Mucosa of gallbladder (tissue), 1 donor: ENCODE measurements at regions not wholly inside any gene's neighbourhood (a gene's known extent, or its start where the extent isn't known, plus 50 kb on each side); places are given as distances from the start of the nearest gene placed in this dataset.
A peak's percentile ranks its signal among the peaks of the same experiment; 100 is the strongest.
"Not testable (repeated sequence)": the region's sequence is repeated elsewhere in the genome, so short reads cannot be mapped to it uniquely, and the experiment has no call there.

Experiments
- DNase-seq: peaks from one replicate; pipeline ENCODE4 v3.0.0-alpha.2; 2020; ENCODE audit warnings: low spot score
- donor health status: DM: no; HTN: no; CAD: no.

DNA sequence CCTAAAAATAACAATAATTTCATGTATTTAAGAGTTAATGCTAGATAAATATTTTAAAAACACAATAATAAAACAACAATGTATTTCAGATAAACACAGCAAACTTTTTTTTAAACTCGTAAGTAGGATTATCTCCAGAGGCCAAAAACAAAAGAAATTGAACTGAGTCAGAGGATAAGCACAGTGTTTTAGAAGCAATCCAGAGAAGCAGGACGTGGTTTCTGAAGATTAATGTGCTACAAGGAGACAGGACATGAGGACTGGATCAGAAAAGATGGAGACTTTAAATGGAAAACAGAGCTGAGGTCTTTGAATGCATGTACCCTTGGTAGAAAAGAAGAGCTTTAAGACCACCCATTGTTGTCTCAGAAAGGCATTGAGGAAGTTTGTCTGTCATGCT lies 491.2 kb upstream of the TLE4 start:
- DNase-seq, result no peak

DNA sequence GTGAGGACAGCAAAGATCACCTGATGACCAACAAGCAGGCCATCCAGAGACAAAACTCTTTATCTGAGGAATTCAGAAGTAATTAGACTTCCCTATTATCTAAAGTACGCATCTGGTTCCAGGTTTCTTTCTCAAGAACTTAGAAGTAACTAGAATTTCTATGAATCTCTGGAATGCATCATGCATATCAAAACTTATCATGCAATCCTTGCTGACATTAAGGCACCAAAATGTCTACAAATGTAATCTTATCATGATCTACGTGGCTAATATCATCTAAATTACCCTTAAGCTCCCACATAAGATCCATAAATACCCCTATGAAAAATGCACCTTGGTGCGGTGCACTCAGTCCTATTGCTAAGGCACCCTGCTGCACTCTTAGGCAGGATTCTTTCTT lies 488.1 kb upstream of the TLE4 start:
- DNase-seq, result no peak

DNA sequence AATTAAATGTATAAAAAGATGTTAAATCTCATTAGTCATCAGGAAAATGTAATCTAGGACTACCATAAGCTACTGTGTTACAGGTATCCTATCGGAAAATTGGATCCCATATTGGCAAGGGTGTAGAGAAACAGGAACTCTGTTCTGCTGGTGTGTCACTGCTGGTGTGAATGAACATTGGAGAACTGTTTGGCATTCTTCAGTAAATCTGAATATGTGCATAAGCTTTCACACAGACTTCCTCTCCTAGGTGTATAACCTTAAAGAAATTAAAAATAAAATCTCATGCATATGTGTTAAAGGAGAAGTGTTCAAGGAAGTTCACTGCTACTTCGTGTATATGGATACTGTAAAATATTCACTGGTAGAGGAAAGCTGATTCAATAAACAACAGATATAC lies 484.6 kb upstream of the TLE4 start:
- no peak for DNase-seq

DNA sequence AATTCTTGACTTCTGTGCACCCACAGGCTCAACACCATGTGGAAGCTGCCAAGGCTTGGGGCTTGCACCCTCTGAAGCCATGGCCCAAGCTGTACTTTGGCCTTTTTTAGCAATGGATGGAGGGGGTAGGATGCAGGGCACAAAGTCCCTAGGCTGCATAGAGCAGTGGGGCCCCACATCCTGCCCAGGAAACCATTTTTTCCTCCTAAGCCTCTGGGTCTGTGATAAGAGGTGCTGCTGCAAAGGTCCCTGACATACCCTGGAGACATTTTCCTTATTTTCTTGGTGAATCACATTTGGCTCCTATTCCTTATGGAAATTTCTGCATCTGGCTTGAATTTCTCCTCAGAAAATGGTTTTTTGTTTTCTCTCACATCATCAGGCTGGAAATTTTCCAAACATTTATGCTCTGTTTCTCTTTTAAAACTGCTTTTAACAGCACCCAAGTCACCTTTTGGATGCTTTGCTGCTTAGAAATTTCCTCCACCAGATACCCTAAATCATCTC lies 482.7 kb upstream of the TLE4 start:
- no peak for DNase-seq

DNA sequence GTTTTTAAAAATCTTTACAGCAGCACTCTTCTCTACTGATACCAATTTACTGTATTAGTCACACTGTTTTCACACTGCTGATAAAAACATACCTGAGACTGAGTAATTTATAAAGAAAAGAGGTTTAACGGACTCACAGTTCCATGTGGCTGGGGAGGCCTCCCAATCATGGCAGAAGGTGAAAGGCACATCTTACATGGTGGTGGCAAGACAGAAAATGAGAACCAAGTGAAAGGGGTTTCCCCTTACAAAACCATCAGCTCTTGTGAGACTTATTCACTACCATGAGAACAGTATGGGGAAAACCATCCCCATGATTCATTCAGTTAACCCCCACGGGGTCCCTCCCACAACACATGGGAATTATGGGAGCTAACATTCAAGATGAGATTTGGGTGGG lies 481.9 kb upstream of the TLE4 start:
- not testable (repeated sequence) for DNase-seq

- DNase-seq, result not testable (repeated sequence)
These were observed 468.5 kb upstream of the TLE4 start for GRCh38 chr9:79103257-79103656.

GRCh38 chr9:79104216-79104615 lies 467.5 kb upstream of the TLE4 start:
- no peak for DNase-seq

- no peak for DNase-seq
These were observed 466.8 kb upstream of the TLE4 start for GRCh38 chr9:79104951-79105350.

GRCh38 chr9:79107911-79108676 lies 463.7 kb upstream of the TLE4 start:
- DNase-seq, result no peak

DNA sequence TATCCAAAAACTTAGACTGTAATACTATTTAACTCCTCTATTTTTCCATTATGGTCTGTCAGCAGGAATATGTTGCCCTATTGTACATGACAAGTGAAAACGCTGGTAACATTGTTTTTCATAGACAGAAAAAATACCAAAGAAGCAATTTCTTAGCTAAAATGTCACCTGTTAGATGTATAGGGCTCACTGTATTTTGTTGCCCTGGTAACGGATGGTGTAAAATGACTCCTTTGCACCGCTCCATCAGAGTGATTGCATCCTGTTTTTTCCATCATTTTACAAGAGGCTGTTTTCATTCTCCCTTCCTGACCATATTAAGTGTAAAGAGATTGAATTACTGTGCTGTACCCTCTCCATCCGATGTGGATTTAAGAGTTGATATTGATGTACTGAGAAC lies 460.1 kb upstream of the TLE4 start:
- DNase-seq, result no peak

DNA sequence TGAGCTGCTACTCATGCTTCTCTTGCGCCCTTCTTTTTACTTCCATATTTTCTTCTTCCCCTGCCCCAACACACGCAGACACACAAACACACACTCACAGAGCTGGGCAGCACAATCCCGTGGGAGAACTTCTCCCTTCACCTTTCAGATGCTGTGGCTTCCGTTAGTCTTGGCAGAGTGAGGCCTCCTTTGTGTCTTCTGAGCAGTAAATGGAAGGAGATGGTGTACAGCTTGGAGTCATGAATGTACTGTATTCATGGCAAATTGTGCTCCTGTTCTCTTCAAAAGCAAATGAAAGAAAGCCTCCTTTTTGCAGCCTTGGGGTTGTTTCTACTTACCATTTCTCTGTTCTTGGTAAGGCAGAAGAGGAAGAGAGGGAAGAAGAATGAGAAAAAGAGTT lies 456.6 kb upstream of the TLE4 start:
- DNase-seq, result no peak

DNA sequence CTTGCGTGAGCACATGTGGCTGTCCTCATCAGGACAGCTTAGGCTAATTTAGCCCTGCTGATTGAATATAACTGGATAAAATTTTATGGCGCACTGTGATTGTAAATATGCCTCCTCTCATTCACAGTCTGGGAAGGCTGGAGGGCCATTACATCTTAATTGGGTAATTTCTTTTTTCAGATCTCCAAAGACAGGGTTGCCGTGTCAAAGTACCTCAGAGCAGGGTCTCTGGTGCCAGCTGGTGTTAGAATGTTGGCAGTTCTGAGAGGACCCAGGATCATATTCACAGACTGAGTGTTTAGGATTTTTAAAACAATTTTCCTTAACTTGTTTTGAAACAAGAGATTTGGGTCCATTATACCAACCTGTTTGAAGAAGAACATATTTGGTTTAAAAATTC lies 455.7 kb upstream of the TLE4 start:
- no peak for DNase-seq

GRCh38 chr9:79116709-79117108 lies 455.1 kb upstream of the TLE4 start:
- DNase-seq, result no peak

GRCh38 chr9:79120533-79120932 lies 451.2 kb upstream of the TLE4 start:
- DNase-seq, result peak; percentile 14

DNA sequence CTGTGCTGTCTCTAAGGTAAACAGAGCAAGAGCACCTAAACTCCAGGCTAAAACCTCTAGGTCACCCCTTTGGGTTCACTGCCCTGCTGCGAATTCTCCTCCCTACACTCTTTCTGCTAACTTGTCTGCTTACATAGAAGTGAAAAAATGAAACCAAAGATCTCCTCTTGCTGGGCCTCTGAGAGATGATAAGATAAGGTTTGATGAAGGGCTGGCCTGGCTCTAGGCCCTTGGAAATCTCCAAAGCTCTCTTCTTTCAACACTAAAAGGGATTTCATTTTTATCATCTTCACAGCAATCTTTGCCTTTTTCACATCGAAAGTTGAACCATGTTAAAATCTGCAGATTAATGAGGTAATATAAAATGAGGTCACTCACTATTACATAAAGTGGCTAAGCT lies 450.8 kb upstream of the TLE4 start:
- no peak for DNase-seq

DNA sequence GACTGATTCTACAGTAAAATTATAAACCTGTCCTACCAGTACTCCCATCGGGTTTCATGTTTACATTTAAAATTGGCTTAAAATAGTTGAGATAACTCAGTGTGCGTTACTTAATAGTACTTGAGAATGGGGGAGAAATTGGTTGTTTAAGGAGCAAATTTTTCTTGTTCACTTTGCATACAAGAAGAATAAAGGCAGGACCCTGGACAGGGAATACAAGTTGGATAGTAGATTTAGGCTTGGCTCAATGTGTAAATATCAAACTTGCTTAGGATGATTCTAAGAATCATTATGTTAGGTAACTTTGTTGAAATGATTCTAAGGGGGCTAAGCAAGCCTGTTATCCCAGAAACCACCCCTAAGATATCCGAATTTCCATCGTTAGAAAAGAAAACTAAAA lies 448.4 kb upstream of the TLE4 start:
- no peak for DNase-seq

DNA sequence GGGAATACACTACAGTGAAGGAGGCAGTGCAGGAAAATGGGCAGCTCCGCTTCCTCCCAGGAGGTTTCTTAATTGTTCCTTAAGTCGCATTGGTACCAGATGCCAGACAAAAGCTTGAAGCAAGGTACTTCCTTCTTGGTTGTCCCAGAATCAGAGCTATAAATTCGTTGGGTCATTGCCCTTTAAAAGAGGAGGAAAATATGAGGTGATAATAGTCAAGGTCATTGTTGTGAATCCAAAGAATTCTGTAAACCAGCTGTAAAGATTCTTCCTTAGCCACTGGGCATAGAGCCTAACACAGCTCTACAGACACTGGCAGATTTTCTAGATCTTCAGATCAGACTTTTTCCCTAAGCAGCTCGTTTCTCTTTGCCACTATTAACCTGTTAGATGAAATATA lies 444.1 kb upstream of the TLE4 start:
- DNase-seq, result no peak

DNA sequence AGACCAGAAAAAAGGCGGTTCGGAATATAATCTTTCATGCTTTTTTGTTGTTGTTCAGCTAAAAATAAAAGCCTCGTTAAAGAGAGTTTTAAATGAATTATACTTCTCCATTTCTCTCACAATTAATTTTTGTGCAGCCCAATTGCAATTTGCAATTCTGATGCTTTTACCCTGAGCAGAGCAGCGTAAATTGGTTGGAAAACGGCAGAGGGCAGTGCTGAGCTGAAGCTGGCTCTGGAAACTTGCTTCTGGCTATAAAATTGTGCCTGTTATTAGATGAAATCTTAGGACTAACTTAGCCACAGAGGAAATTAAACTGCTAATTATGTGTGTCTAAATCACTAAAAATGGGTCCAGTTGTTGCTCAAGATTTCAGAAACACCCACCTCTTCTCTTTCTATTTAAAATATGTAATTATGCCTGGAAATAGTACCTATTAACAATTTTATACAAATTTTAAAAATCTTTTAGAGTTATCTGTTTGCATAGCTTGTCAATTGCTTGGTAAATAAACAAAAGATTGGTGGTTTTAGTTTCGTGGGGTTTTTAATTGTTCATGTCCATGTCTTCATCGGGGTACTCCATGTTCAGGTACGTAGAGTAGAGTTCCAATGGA lies 441.8 kb upstream of the TLE4 start:
- peak; percentile 42 for DNase-seq

GRCh38 chr9:79131246-79131774 lies 440.5 kb upstream of the TLE4 start:
- no peak for DNase-seq

DNA sequence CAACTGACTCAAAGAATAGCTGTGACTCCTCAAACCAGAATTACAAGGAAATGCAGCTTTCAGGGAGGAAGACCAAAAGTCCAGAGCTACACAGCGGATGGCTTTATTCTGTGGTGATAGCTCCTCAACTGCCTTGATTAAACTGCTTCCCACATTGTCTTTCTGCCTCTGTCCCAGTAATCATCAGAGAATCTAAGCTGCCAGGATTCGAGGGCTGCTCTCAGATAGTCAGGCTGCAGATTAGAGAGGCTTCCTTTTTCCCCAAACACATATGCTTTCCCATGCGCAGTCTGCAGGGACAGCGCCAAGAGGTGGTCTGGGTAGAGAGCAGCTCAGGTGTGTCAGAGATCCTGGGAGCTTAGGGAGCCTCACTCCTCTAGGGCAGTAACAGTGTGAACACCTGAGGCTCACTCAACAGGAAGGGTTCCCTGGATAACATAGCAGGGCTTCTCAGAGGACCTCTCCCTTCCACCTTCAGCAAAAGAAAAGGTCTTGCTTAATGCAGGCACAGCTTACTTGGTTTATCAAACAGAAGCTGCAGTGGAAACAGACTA lies 439.9 kb upstream of the TLE4 start:
- DNase-seq, result no peak

DNA sequence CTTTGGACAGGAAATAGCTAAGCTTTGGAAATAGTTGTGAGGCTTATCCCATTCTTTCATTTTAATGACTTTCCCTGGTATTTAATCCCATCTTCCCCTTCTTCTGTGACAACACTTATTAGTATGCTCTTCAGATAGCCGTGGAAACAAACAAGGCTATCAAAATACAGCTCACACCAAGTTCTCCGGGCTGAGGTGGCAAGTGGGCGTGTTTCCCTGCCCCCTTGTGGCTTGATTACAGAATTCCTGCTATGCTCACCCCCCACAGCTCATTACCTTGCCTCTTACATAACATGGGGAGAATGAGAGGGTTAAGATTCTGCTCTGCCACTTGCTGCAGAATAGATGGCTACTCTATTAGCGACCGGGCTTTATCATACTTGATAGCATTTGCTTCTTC lies 437.1 kb upstream of the TLE4 start:
- no peak for DNase-seq

- DNase-seq, result no peak
These were observed 435.9 kb upstream of the TLE4 start for GRCh38 chr9:79135681-79136415.
